Calu3 (cell line): ENCODE measurements at regions not wholly inside any gene's neighbourhood (a gene's known extent, or its start where the extent isn't known, plus 50 kb on each side); places are given as distances from the start of the nearest gene placed in this dataset.

Experiments used
- BruUV-seq: library from RNA; stranded (reverse); fragments of 400-500 nt; replicated peaks from 2 replicates; lab custom pipeline; 2021; lab: Mats Ljungman, UMichigan
- CTCF ChIA-PET: fragments of 300-600 bp; sonication (Branson Sonifier 250); formaldehyde crosslinking; loops from one replicate; lab custom pipeline; 2022; ENCODE audit warnings: antibody characterized with exemption; lab: Charles Lee
- DNase-seq: peaks from one replicate; pipeline ENCODE4 v3.0.0; 2022
- H3K27ac Mint-ChIP-seq: one replicate; pipeline ENCODE4 v1.8.0; 2022; ENCODE audit warnings: mixed read lengths; ENCODE audit not compliant: unreplicated experiment
- H3K27me3 Mint-ChIP-seq: one replicate; pipeline ENCODE4 v1.8.0; 2022; ENCODE audit warnings: mixed read lengths; ENCODE audit not compliant: unreplicated experiment
- H3K36me3 Mint-ChIP-seq: one replicate; pipeline ENCODE4 v1.8.0; 2022; ENCODE audit warnings: mild to moderate bottlenecking, moderate library complexity, mixed read lengths; ENCODE audit not compliant: insufficient read depth, unreplicated experiment
- H3K4me1 Mint-ChIP-seq: one replicate; pipeline ENCODE4 v1.8.0; 2022; ENCODE audit warnings: mild to moderate bottlenecking, low read depth, mixed read lengths; ENCODE audit not compliant: unreplicated experiment
- H3K4me3 Mint-ChIP-seq: one replicate; pipeline ENCODE4 v1.8.0; 2022; ENCODE audit warnings: mild to moderate bottlenecking, low read depth, moderate library complexity, mixed read lengths; ENCODE audit not compliant: unreplicated experiment
- H3K9me3 Mint-ChIP-seq: one replicate; pipeline ENCODE4 v1.8.0; 2022; ENCODE audit warnings: low read depth, mixed read lengths; ENCODE audit not compliant: unreplicated experiment
- intact Hi-C: fragments of 100-400 bp; cut with micrococcal nuclease; formaldehyde crosslinking; loops from one replicate; pipeline ENCODE4 v1.10.0; 2022; ENCODE audit not compliant: unreplicated experiment
- TF ChIP-seq, protein P1 (sequence below): fragments of 200-600 bp; IDR thresholded peaks from one replicate; pipeline ENCODE4 v1.8.0; 2022; ENCODE audit warnings: antibody characterized with exemption; ENCODE audit not compliant: unreplicated experiment

DNA sequence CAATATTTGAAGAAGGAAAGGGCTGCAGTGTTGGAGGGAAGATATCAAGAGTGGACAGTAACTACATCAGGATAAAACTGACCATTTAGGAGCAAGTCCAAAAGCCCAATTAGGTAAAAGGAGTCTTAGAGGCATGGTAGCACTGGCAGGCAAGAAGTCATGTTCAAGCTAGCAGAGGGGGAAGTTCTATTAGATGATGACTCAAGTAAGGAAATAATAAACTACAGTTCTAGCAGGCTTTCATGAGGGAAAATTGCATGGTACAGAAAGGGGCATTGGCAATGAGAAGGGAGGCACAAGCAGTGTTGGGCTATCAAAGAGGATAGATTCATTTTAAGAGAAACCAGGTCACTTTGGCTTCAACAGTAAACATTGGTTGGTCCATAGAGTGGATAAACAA is 156.1 kb upstream of the PTPRK start:
- intact Hi-C loops = no loop called here
- TF ChIP-seq, protein P1, sequence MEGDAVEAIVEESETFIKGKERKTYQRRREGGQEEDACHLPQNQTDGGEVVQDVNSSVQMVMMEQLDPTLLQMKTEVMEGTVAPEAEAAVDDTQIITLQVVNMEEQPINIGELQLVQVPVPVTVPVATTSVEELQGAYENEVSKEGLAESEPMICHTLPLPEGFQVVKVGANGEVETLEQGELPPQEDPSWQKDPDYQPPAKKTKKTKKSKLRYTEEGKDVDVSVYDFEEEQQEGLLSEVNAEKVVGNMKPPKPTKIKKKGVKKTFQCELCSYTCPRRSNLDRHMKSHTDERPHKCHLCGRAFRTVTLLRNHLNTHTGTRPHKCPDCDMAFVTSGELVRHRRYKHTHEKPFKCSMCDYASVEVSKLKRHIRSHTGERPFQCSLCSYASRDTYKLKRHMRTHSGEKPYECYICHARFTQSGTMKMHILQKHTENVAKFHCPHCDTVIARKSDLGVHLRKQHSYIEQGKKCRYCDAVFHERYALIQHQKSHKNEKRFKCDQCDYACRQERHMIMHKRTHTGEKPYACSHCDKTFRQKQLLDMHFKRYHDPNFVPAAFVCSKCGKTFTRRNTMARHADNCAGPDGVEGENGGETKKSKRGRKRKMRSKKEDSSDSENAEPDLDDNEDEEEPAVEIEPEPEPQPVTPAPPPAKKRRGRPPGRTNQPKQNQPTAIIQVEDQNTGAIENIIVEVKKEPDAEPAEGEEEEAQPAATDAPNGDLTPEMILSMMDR = no peak
- no peaks in the 10 kb centered on the region for H3K27me3 Mint-ChIP-seq
- no peaks in the 10 kb centered on the region for H3K36me3 Mint-ChIP-seq
- H3K4me3 Mint-ChIP-seq = no peak overlapping the region
- CTCF ChIA-PET = no interaction called here
- no TSS peak for BruUV-seq
- no peaks in the 10 kb centered on the region for H3K4me1 Mint-ChIP-seq
- no peaks in the 10 kb centered on the region for H3K9me3 Mint-ChIP-seq
- H3K27ac Mint-ChIP-seq = no peak overlapping the region
- DNase-seq = no peak

DNA sequence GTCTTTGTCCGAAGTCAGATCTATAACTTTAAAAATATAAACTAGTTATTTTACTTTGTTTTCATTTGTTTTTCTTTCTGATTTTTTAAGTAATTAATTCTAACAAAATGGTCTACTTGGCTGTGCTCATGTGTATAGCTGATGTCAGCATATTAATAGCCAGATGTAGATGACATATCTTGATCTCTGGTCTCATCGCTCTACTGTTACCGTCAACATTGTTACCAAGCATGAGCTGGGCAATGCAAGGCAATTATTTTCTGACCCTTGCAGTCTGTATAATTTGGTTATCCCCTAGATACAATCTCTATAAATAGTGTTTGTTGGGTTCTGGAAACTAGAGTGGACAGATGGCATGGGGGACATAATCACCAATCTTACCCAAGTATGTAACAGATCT is 151.6 kb upstream of the PTPRK start:
- H3K27me3 Mint-ChIP-seq = no peaks in the 10 kb centered on the region
- TF ChIP-seq, protein P1 = no peak

DNA sequence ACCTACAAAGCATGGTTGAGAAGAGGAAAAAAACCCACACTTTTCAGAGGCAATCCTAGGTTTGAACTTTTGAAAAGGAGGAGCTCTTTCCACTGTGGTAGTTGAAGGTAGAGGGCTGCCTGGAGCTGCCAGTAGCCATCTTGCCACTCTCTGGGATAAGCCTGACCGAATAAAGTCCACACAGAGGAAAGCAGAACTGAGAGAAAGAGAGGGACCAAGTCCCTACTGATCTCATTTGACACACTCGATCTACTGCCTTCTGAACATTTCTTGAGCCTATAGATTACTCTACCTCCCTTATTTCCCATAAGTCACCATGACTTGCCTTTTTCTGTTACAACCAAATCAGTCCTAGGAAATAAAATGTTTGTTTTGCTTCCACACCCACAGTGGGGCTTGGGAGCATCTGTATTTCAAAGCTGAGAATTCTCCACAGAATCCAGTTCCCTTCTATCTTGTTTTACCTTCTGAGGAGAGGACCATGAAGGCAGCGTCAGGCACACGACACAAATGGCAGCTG is 147.0 kb upstream of the PTPRK start:
- Mint-ChIP-seq H3K4me3 (no peak overlapping the region), H3K27me3 (peaks cover 12% of the 10 kb centered on the region), H3K27ac (no peak overlapping the region), H3K9me3 (no peaks in the 10 kb centered on the region), H3K4me1 (no peaks in the 10 kb centered on the region), H3K36me3 (no peaks in the 10 kb centered on the region)
- intact Hi-C loops = no loop called here
- TF ChIP-seq, protein P1 = no peak
- CTCF ChIA-PET = no interaction called here
- no peak for DNase-seq
- no TSS peak for BruUV-seq

More for the DNA sequence above, 151.6 kb upstream of the PTPRK start:
- Mint-ChIP-seq H3K4me1 (no peaks in the 10 kb centered on the region), H3K36me3 (no peaks in the 10 kb centered on the region), H3K4me3 (no peak overlapping the region), H3K9me3 (no peaks in the 10 kb centered on the region), H3K27ac (no peak overlapping the region)
- intact Hi-C loops = no loop called here
- no peak for DNase-seq
- BruUV-seq = no TSS peak
- CTCF ChIA-PET = no interaction called here

DNA sequence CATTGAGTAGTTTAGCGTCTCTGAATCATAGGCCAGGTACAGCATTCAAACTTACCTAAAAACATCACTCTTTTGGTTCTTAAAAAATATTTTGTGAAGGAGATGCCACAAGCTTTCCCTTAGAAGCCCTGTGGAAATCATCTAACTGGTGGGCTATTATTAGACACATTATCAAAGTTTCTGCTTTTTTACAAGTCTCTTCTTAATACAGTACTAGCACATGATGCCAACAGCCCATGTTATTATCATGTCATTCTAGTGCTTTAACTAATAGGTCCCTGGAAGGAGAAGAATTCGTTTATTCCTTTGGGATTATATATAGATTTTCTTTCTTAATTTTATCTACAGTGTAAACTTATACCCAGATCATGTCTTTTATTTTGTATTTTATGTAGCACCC is 146.0 kb upstream of the PTPRK start:
- Mint-ChIP-seq H3K4me3 (no peak overlapping the region), H3K36me3 (no peaks in the 10 kb centered on the region), H3K9me3 (no peaks in the 10 kb centered on the region), H3K4me1 (no peaks in the 10 kb centered on the region), H3K27me3 (peaks cover 12% of the 10 kb centered on the region), H3K27ac (no peak overlapping the region)
- CTCF ChIA-PET = no interaction called here
- intact Hi-C loops = no loop called here
- BruUV-seq = no TSS peak
- TF ChIP-seq, protein P1 = no peak
- DNase-seq = no peak
